Brain microvascular endothelial cell (primary cell): ENCODE measurements at regions not wholly inside any gene's neighbourhood (a gene's known extent, or its start where the extent isn't known, plus 50 kb on each side); places are given as distances from the start of the nearest gene placed in this dataset.

Experiments
- DNase-seq: peaks from one replicate; pipeline ENCODE4 v3.0.0-alpha.2; 2020
- H3K27ac ChIP-seq: fragments of 250-450 bp; sonication (Bioruptor Pico); 2 replicates; pipeline ENCODE4 v1.5.1; 2020; ENCODE audit warnings: mild to moderate bottlenecking, moderate library complexity
- H3K27me3 ChIP-seq: fragments of 250-450 bp; sonication (Bioruptor Pico); replicated peaks from 2 replicates; pipeline ENCODE4 v1.5.1; 2020; ENCODE audit warnings: mild to moderate bottlenecking
- H3K36me3 ChIP-seq: fragments of 250-450 bp; sonication (Bioruptor Pico); replicated peaks from 2 replicates; pipeline ENCODE4 v1.5.1; 2020; ENCODE audit warnings: mild to moderate bottlenecking
- H3K4me3 ChIP-seq: 2 replicates; pipeline ENCODE4 v1.5.1; 2011; ENCODE audit warnings: low read depth, mild to moderate bottlenecking, control low read depth, low read length, moderate library complexity
- in situ Hi-C: cut with HindIII; loops from 2 replicates; pipeline ENCODE4 v1.10.0; 2017; ENCODE audit warnings: low sequenced_read_pairs, low pct_ligation_motif_present
- TF ChIP-seq, protein P1 (sequence below): IDR thresholded peaks from 2 replicates; pipeline ENCODE4 v1.5.1; 2011; ENCODE audit warnings: low read depth, mild to moderate bottlenecking, moderate library complexity, low read length, control low read depth, inconsistent platforms; ENCODE audit errors: missing control alignments

- H3K27me3 ChIP-seq = no peaks in the 10 kb centered on the region
- no peak for DNase-seq
- in situ Hi-C loops = no loop called here
- no peak overlapping the region for H3K4me3 ChIP-seq
- TF ChIP-seq, protein P1, sequence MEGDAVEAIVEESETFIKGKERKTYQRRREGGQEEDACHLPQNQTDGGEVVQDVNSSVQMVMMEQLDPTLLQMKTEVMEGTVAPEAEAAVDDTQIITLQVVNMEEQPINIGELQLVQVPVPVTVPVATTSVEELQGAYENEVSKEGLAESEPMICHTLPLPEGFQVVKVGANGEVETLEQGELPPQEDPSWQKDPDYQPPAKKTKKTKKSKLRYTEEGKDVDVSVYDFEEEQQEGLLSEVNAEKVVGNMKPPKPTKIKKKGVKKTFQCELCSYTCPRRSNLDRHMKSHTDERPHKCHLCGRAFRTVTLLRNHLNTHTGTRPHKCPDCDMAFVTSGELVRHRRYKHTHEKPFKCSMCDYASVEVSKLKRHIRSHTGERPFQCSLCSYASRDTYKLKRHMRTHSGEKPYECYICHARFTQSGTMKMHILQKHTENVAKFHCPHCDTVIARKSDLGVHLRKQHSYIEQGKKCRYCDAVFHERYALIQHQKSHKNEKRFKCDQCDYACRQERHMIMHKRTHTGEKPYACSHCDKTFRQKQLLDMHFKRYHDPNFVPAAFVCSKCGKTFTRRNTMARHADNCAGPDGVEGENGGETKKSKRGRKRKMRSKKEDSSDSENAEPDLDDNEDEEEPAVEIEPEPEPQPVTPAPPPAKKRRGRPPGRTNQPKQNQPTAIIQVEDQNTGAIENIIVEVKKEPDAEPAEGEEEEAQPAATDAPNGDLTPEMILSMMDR = no peak
- no peaks in the 10 kb centered on the region for H3K36me3 ChIP-seq
- no peak overlapping the region for H3K27ac ChIP-seq
Observed at GRCh38 chr7:125512373-125512772, 582.7 kb upstream of the POT1 start.

- H3K36me3 ChIP-seq = no peaks in the 10 kb centered on the region
- DNase-seq = no peak
- H3K4me3 ChIP-seq = no peak overlapping the region
- in situ Hi-C loops = no loop called here
- H3K27ac ChIP-seq = no peak overlapping the region
- H3K27me3 ChIP-seq = no peaks in the 10 kb centered on the region
- TF ChIP-seq, protein P1 = no peak
Observed at GRCh38 chr7:125511310-125511709, 581.7 kb upstream of the POT1 start.

DNA sequence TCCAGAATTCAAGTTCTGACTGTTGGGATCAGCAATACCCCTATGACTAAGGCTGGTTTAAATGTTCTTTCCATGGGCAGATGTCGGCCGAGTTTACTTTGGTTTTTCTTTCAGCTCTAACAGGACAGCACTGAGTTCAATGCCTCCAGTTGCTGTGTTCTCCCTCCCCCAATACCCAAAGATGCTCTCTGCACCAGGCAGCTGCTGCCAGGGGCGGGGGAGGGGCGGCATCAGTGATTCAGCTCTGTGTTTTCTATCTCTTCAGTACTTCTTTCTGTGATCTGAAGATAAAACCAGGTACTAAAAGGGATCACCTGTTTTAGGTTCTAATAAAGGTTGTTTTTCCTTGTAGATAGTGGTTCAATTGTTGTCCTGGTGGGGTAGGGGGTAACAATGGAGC, 576.7 kb upstream of the POT1 start:
- in situ Hi-C loops = no loop called here
- no peaks in the 10 kb centered on the region for H3K36me3 ChIP-seq
- no peak overlapping the region for H3K4me3 ChIP-seq
- TF ChIP-seq, protein P1 = no peak
- H3K27ac ChIP-seq = no peak overlapping the region
- no peaks in the 10 kb centered on the region for H3K27me3 ChIP-seq
- DNase-seq = no peak

GRCh38 chr7:125504848-125505247, 575.2 kb upstream of the POT1 start:
- no peak for DNase-seq
- Histone ChIP-seq H3K27ac (no peak overlapping the region), H3K4me3 (no peak overlapping the region), H3K27me3 (no peaks in the 10 kb centered on the region), H3K36me3 (no peaks in the 10 kb centered on the region)
- TF ChIP-seq, protein P1 = no peak
- in situ Hi-C loops = no loop called here

DNA sequence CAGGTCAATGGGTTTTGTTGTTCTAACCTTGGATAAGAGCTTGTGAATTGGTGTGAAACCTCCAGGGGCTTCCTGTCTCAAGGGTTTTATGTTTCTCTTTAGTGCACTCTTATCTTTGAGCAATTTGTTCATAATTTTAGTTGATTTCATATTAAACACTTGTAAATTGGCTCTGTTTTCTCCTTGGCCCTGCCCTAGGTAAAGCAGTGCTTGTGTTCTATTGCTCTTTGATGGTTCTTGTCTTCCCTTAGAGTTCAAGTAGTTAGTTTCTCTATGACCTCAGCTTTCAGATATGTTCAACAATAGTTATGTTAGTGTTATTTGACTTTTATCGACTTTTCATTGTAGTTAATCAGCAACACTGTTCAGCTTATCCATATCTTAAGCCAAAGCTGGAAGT, 566.4 kb upstream of the POT1 start:
- Histone ChIP-seq H3K27me3 (no peaks in the 10 kb centered on the region), H3K27ac (no peak overlapping the region), H3K4me3 (no peak overlapping the region), H3K36me3 (no peaks in the 10 kb centered on the region)
- DNase-seq = no peak
- TF ChIP-seq, protein P1 = no peak
- in situ Hi-C loops = no loop called here

DNA sequence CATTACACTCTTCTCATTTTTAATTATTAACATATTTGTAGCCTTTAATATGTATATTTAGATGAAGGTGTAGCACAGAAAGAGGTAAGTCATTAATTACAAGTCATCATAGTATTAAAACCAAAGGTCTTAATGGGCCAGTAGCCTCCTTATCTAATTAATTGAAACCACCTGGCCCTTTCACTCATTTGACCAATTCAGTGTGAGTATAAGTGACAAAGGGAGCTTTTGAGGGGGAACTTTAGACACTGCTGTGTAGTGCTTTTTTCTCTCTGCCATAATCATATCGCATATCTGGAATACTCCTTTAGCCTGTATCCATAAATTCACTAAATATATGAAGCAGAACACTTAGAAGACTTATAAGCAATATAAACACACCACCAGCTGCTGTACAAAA, 562.9 kb upstream of the POT1 start:
- in situ Hi-C loops = no loop called here
- TF ChIP-seq, protein P1 = no peak

More for the DNA sequence above, 562.9 kb upstream of the POT1 start:
- no peak overlapping the region for H3K4me3 ChIP-seq
- H3K36me3 ChIP-seq = no peaks in the 10 kb centered on the region
- no peaks in the 10 kb centered on the region for H3K27me3 ChIP-seq
- DNase-seq = no peak
- no peak overlapping the region for H3K27ac ChIP-seq
